Stimulated activated CD8-positive, alpha-beta memory T cell treated with anti-CD3 and anti-CD28 coated beads, Interleukin-7, amount 100 ng/mL, for 1 hour (primary cell): ENCODE measurements at regions not wholly inside any gene's neighbourhood (a gene's known extent, or its start where the extent isn't known, plus 50 kb on each side); places are given as distances from the start of the nearest gene placed in this dataset.

Experiments used
- DNase-seq, 2 donors: peaks; one replicate each; pipeline ENCODE4 v3.0.0-alpha.2; 2020; ENCODE audit warnings: low read depth in 2 of 2

GRCh38 chr16:85557083-85557970 is 55.8 kb upstream of the GSE1 start:
- no peak for DNase-seq

GRCh38 chr16:85557971-85558657 is 55.0 kb upstream of the GSE1 start:
- DNase-seq: no peak

- DNase-seq: no peak
These were observed 52.2 kb upstream of the GSE1 start for GRCh38 chr16:85560932-85561247.

GRCh38 chr16:85561248-85562092 is 51.7 kb upstream of the GSE1 start:
- DNase-seq: no peak

GRCh38 chr16:85562093-85562786 is 50.9 kb upstream of the GSE1 start:
- no peak for DNase-seq

- DNase-seq: no peak
These were observed 50.1 kb upstream of the GSE1 start for GRCh38 chr16:85563034-85563433.
